Caco-2 (cell line): ENCODE measurements at regions not wholly inside any gene's neighbourhood (a gene's known extent, or its start where the extent isn't known, plus 50 kb on each side); places are given as distances from the start of the nearest gene placed in this dataset.
"Not testable (repeated sequence)": the region's sequence is repeated elsewhere in the genome, so short reads cannot be mapped to it uniquely, and the experiment has no call there.

Source experiments
- BruUV-seq: library from RNA; stranded (reverse); fragments of 400-500 nt; replicated peaks from 2 replicates; lab custom pipeline; 2021; lab: Mats Ljungman, UMichigan
- CTCF ChIA-PET: fragments of 300-600 bp; sonication (Branson Sonifier 250); formaldehyde crosslinking; loops from one replicate; lab custom pipeline; 2022; ENCODE audit warnings: antibody characterized with exemption; lab: Charles Lee
- POLR2A ChIA-PET: fragments of 300-600 bp; sonication (Branson Sonifier 250); formaldehyde crosslinking; loops from one replicate; lab custom pipeline; 2022; ENCODE audit warnings: antibody characterized with exemption; lab: Charles Lee
- DNase-seq, 2 experiments: peaks; one replicate each; pipeline versions ENCODE4 v3.0.0 to v3.0.0-alpha.2; 2020 to 2022
- H3K27me3 ChIP-seq: replicated peaks from 2 replicates; pipeline ENCODE4 v1.6.0; 2011; ENCODE audit warnings: low read length; ENCODE audit not compliant: control insufficient read depth, insufficient read depth
- H3K36me3 ChIP-seq: 2 replicates; pipeline ENCODE4 v1.5.1; 2011; ENCODE audit warnings: low read length; ENCODE audit not compliant: control insufficient read depth, insufficient read depth
- H3K4me1 ChIP-seq: fragments of 250-450 bp; sonication (Bioruptor Pico); 2 replicates; pipeline ENCODE4 v1.5.1; 2020; ENCODE audit warnings: mild to moderate bottlenecking
- H3K4me3 ChIP-seq: 2 replicates; pipeline ENCODE4 v1.5.1; 2011; ENCODE audit warnings: low read depth, mild to moderate bottlenecking, control low read depth, low read length
- H3K9me3 ChIP-seq: fragments of 250-450 bp; sonication (Bioruptor Pico); 2 replicates; pipeline ENCODE4 v1.5.1; 2020; ENCODE audit warnings: mild to moderate bottlenecking, moderate library complexity
- H3K27ac Mint-ChIP-seq: one replicate; pipeline ENCODE4 v1.8.0; 2022; ENCODE audit warnings: mixed read lengths; ENCODE audit not compliant: unreplicated experiment
- H3K27me3 Mint-ChIP-seq: one replicate; pipeline ENCODE4 v1.8.0; 2022; ENCODE audit warnings: mixed read lengths; ENCODE audit not compliant: insufficient read depth, unreplicated experiment
- H3K36me3 Mint-ChIP-seq: one replicate; pipeline ENCODE4 v1.8.0; 2022; ENCODE audit warnings: mild to moderate bottlenecking, mixed read lengths; ENCODE audit not compliant: insufficient read depth, unreplicated experiment
- H3K4me1 Mint-ChIP-seq: one replicate; pipeline ENCODE4 v1.8.0; 2022; ENCODE audit warnings: low read depth, mixed read lengths; ENCODE audit not compliant: unreplicated experiment
- H3K4me3 Mint-ChIP-seq: one replicate; pipeline ENCODE4 v1.8.0; 2022; ENCODE audit warnings: mild to moderate bottlenecking, moderate library complexity, mixed read lengths; ENCODE audit not compliant: unreplicated experiment
- H3K9me3 Mint-ChIP-seq: one replicate; pipeline ENCODE4 v1.8.0; 2022; ENCODE audit warnings: mixed read lengths; ENCODE audit not compliant: unreplicated experiment
- intact Hi-C: fragments of 100-400 bp; cut with micrococcal nuclease; formaldehyde crosslinking; loops from one replicate; pipeline ENCODE4 v1.10.0; 2022; ENCODE audit not compliant: unreplicated experiment
- TF ChIP-seq, protein P1 (sequence below), 2 experiments: fragments of 200-600 bp in 1 of 2; IDR thresholded peaks; 1 replicate in 1 of 2; 2 replicates in 1 of 2; pipeline versions ENCODE4 v1.5.1 to v1.8.0; 2011 to 2022; ENCODE audit warnings: antibody characterized with exemption in 1 of 2, control low read depth in 1 of 2, inconsistent platforms in 1 of 2, low read depth in 1 of 2, low read length in 1 of 2, mild to moderate bottlenecking in 1 of 2, moderate library complexity in 1 of 2; ENCODE audit not compliant: insufficient read depth in 1 of 2, severe bottlenecking in 1 of 2, unreplicated experiment in 1 of 2

DNA sequence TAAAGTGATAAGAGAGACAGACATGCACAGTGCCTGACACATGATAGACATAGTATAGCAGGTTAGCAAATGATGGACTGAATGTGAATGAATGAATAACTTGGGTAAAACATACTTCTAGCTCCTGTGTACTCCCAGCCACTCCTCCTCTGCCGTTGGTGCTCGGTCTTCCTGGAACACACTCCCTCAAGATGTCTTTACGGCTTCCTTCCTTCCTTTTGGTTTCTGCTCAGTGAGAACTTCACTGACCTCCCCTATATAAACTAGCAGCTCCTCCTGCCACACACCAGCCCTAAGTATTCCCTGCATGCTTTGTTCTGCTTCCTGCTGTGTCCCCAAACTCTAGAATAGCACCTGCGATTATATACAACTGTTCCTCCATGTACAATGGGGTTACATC lies 50.2 kb downstream of the RAD54L2 start:
- no TSS peak for BruUV-seq

DNA sequence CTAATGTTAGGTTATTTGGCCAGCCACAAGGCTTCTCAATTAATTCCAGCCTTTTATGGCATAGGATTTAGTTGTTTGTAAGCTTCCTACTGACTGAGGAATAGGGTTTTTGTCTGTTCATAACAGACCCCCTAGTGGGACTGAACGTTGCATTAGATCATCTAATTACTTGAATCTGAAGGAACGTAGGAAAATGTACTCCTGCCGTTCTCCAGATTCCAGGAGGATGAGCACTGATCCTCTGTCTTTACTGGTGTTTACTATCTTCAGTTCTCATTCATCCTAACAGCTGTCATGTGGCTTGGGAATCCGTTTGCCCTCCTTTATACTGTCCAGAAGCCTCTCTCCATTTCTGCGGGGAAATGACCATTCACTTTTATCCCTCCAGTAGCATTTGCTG lies 52.7 kb downstream of the RAD54L2 start:
- Mint-ChIP-seq H3K27me3 (no peaks in the 10 kb centered on the region), H3K9me3 (no peaks in the 10 kb centered on the region), H3K27ac (no peak overlapping the region), H3K4me1 (no peaks in the 10 kb centered on the region), H3K36me3 (peaks cover 13% of the 10 kb centered on the region), H3K4me3 (no peak overlapping the region)
- DNase-seq: no peak
- BruUV-seq: no TSS peak
- H3K4me1 ChIP-seq: no peaks in the 10 kb centered on the region
- intact Hi-C loops: no loop called here
- TF ChIP-seq, protein P1, sequence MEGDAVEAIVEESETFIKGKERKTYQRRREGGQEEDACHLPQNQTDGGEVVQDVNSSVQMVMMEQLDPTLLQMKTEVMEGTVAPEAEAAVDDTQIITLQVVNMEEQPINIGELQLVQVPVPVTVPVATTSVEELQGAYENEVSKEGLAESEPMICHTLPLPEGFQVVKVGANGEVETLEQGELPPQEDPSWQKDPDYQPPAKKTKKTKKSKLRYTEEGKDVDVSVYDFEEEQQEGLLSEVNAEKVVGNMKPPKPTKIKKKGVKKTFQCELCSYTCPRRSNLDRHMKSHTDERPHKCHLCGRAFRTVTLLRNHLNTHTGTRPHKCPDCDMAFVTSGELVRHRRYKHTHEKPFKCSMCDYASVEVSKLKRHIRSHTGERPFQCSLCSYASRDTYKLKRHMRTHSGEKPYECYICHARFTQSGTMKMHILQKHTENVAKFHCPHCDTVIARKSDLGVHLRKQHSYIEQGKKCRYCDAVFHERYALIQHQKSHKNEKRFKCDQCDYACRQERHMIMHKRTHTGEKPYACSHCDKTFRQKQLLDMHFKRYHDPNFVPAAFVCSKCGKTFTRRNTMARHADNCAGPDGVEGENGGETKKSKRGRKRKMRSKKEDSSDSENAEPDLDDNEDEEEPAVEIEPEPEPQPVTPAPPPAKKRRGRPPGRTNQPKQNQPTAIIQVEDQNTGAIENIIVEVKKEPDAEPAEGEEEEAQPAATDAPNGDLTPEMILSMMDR (IDR thresholded peaks at IDR 0.05; ENCODE audit: insufficient read depth in 1 of 2, low read depth in 1 of 2, low read length in 1 of 2, severe bottlenecking in 1 of 2, unreplicated experiment in 1 of 2): no peak
- no peaks in the 10 kb centered on the region for H3K27me3 ChIP-seq
- ChIA-PET CTCF (no interaction called here), POLR2A (no interaction called here)
- no peak overlapping the region for H3K4me3 ChIP-seq
- no peaks in the 10 kb centered on the region for H3K36me3 ChIP-seq
- no peaks in the 10 kb centered on the region for H3K9me3 ChIP-seq

More for the DNA sequence above, 50.2 kb downstream of the RAD54L2 start:
- no peaks in the 10 kb centered on the region for H3K36me3 Mint-ChIP-seq
- H3K4me1 Mint-ChIP-seq: no peaks in the 10 kb centered on the region
- H3K4me3 ChIP-seq: no peak overlapping the region
- H3K36me3 ChIP-seq: no peaks in the 10 kb centered on the region
- no peak for DNase-seq
- CTCF ChIA-PET: no interaction called here
- H3K9me3 Mint-ChIP-seq: no peaks in the 10 kb centered on the region
- no peaks in the 10 kb centered on the region for H3K9me3 ChIP-seq
- no peak overlapping the region for H3K27ac Mint-ChIP-seq
- POLR2A ChIA-PET: no interaction called here
- H3K4me1 ChIP-seq: no peaks in the 10 kb centered on the region
- intact Hi-C loops: no loop called here
- H3K4me3 Mint-ChIP-seq: no peak overlapping the region
- H3K27me3 Mint-ChIP-seq: no peaks in the 10 kb centered on the region
- no peaks in the 10 kb centered on the region for H3K27me3 ChIP-seq
- TF ChIP-seq, protein P1 (IDR thresholded peaks at IDR 0.05; ENCODE audit: insufficient read depth in 1 of 2, low read depth in 1 of 2, low read length in 1 of 2, severe bottlenecking in 1 of 2, unreplicated experiment in 1 of 2): no peak

DNA sequence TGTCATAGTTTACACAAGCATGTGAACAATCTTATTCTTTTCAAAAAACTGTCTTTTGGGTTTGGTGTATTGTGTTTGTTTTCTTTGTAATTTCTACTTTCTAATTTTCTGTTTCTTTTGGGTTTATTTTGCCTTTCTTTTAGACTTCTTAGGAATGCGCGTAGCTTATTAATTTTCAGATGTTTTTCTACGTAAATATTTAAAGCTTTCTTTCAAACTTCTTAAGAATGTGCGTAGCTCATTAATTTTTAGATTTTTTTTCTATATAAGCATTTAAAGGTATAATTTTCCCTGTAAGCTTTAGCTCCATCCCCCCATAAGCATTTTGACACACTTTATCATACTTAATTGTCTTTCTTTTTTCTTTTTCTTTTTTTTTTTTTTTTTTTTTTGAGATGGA lies 55.2 kb downstream of the RAD54L2 start:
- Histone ChIP-seq H3K36me3 (no peaks in the 10 kb centered on the region), H3K9me3 (no peaks in the 10 kb centered on the region), H3K4me1 (no peaks in the 10 kb centered on the region), H3K4me3 (no peak overlapping the region), H3K27me3 (no peaks in the 10 kb centered on the region)
- Mint-ChIP-seq H3K27ac (no peak overlapping the region), H3K27me3 (no peaks in the 10 kb centered on the region), H3K4me1 (no peaks in the 10 kb centered on the region), H3K36me3 (peaks cover 19% of the 10 kb centered on the region), H3K4me3 (no peak overlapping the region), H3K9me3 (no peaks in the 10 kb centered on the region)
- no TSS peak for BruUV-seq
- POLR2A ChIA-PET: no interaction called here
- CTCF ChIA-PET: no interaction called here
- no peak for DNase-seq
- TF ChIP-seq, protein P1 (IDR thresholded peaks at IDR 0.05; ENCODE audit: insufficient read depth in 1 of 2, low read depth in 1 of 2, low read length in 1 of 2, severe bottlenecking in 1 of 2, unreplicated experiment in 1 of 2): no peak
- intact Hi-C loops: no loop called here

DNA sequence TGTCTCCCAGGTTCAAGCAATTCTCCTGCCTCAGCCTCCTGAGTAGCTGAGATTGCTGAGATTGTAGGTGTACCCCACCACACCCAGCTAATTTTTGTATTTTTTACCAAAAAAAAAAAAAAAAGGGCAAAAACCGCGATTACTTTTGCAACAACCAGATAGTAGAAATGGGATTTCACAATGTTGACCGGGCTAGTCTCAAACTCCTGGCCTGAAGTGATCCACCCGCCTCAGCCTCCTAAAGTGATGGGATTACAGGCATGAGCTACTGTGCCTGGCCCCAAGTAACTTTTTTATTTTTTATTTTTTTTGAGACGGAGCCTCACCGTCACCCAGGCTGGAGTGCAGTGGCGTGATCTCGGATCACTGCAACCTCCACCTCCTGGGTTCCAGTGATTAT lies 61.1 kb downstream of the RAD54L2 start:
- BruUV-seq, H3K9me3 Mint-ChIP-seq, H3K4me3 Mint-ChIP-seq, DNase-seq, H3K4me1 Mint-ChIP-seq, H3K4me1 ChIP-seq, intact Hi-C loops, H3K27ac Mint-ChIP-seq, H3K9me3 ChIP-seq, H3K36me3 ChIP-seq, H3K27me3 Mint-ChIP-seq, H3K27me3 ChIP-seq, H3K4me3 ChIP-seq, POLR2A ChIA-PET: not testable (repeated sequence)
- H3K36me3 Mint-ChIP-seq: peaks cover 15% of the 10 kb centered on the region
- CTCF ChIA-PET: interaction anchor here (1.2 kb wide), 1 partner anchor 98 kb away, joined by 3 read pairs; no protein-coding TSS in a partner anchor
